ENCODE measurements at regions not wholly inside any gene's neighbourhood (a gene's known extent, or its start where the extent isn't known, plus 50 kb on each side); places are given as distances from the start of the nearest gene placed in this dataset.

DNA sequence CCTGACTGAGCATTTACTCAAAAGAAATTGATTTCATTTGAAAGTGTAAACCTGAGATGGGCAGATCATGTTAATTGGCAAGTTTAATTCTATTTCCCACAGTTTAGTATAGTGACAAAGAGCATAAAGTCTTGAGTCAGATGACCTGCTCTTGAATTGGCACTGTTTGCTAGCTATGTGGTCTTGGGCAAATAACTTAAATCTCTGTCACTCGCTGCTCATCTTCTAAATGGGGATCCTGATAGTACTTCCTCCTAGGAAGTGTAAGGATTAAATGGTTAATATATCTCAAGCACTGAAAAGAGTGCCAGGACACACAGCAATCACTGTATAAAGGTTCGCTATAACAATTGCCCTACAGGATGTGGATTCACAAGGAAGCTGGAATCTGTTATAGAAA lies 242.8 kb upstream of the JADE1 start:
- WGBS, 2 experiments (ENCODE audit: insufficient coverage in 2 of 2): 100% methylated on average over 1 of the region's 2 CpGs; no CpG with 5 or more reads in 1 of the 2 experiments
- Histone ChIP-seq H3K9me3 (ENCODE audit: control insufficient read depth, low read length) (no peaks in the 10 kb centered on the region), H3K4me1 (ENCODE audit: control insufficient read depth, insufficient read depth, low read length, poor library complexity, severe bottlenecking) (peaks cover 28% of the 10 kb centered on the region), H3K36me3 (ENCODE audit: control insufficient read depth, insufficient read depth, low read length) (no peaks in the 10 kb centered on the region), H3K27ac (ENCODE audit: low read depth, low read length, severe bottlenecking) (no peak overlapping the region), H3K4me3 (ENCODE audit: extremely low read depth, insufficient read depth, low read length, poor library complexity, severe bottlenecking) (no peak overlapping the region)

DNA sequence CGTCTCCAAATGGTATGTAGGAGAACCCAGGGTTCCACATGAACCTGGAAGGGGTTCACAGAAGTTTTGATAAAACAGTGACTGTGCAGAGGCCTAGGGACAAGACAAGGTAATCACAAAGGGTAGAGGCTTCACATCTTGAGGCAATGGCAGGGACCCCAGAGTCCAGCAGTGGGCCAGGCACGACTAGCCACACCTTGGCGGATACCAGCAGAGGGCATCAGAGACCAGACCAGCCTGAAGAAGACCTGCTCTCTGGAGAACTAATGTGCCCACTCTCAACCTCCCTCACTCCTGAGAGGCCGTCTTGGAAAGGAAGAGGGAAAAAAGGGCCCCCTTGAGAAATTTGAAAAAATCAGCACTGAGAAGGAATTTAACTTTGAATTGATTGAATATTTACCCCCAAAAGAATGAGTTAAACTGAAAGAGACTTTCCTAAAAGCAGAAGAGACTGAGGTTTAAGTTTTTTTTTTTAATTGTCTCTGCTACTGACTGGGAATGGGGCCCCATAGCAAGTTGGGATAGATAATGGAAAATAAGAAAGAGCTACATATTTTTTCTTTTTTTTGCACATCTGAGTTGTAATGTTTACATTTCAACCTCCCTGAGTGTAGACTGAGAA lies 243.8 kb upstream of the JADE1 start:
- no peak overlapping the region for H3K27ac ChIP-seq (ENCODE audit: low read depth, low read length, severe bottlenecking)

DNA sequence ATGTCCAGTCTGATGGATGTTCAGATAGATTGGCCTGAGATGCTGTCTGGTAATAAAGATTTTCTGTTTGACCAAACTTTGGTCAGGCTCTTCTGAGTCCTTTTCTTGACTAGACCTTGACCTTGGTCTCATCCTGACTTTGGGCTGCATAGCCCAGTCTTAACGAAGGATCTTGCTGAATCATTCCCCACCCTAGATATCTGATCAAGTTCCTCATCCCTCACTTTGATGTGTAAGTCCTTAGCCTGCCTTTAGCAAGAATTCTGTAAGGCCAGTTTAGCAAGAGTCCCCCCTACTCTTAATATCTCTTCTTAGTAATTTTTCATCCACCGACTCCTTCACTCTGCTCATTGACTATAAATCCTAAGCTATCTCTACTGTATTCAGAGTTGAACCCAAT lies 244.4 kb upstream of the JADE1 start:
- no peaks in the 10 kb centered on the region for H3K36me3 ChIP-seq (ENCODE audit: control insufficient read depth, insufficient read depth, low read length)
- WGBS, 2 experiments (ENCODE audit: insufficient coverage in 2 of 2): 89 to 94% methylated on average over 2 of the region's 2 CpGs

More for the DNA sequence above, 243.8 kb upstream of the JADE1 start:
- Histone ChIP-seq H3K9me3 (ENCODE audit: control insufficient read depth, low read length) (no peaks in the 10 kb centered on the region), H3K36me3 (ENCODE audit: control insufficient read depth, insufficient read depth, low read length) (no peaks in the 10 kb centered on the region), H3K4me1 (ENCODE audit: control insufficient read depth, insufficient read depth, low read length, poor library complexity, severe bottlenecking) (peaks cover 26% of the 10 kb centered on the region), H3K4me3 (ENCODE audit: extremely low read depth, insufficient read depth, low read length, poor library complexity, severe bottlenecking) (no peak overlapping the region)
- WGBS, 2 experiments (ENCODE audit: insufficient coverage in 2 of 2): 44 to 59% methylated on average over 3 of the region's 4 CpGs

DNA sequence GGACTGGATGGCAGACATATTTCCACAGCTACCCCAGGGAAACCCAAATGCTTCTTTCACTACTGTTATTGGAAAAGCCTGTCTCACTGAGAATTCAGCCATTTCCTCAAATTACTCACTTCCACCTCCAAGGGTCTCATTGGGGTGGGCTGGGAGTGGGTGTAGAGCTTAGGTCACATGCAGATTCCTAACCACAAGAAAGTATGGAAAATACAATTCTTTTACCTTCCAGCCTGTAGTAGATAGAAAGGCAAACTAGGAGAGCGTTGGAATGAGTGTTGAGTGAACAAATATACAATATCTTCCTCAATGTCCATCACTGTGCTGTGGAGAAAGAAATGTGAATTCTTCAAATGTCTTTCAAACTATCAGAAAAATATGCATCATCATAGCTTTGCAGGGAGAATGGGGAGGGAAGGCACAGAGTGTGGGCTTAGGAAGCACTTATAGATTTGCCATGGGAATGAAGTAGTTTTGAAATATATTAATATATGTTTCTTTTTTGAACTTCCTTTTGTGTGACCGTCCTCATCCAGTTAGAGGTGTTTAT lies 245.3 kb upstream of the JADE1 start:
- Histone ChIP-seq H3K4me3 (ENCODE audit: extremely low read depth, insufficient read depth, low read length, poor library complexity, severe bottlenecking) (no peak overlapping the region), H3K4me1 (ENCODE audit: control insufficient read depth, insufficient read depth, low read length, poor library complexity, severe bottlenecking) (peaks cover 13% of the 10 kb centered on the region), H3K9me3 (ENCODE audit: control insufficient read depth, low read length) (no peaks in the 10 kb centered on the region), H3K36me3 (ENCODE audit: control insufficient read depth, insufficient read depth, low read length) (no peaks in the 10 kb centered on the region), H3K27ac (ENCODE audit: low read depth, low read length, severe bottlenecking) (no peak overlapping the region)
- WGBS, 2 experiments (ENCODE audit: insufficient coverage in 2 of 2): no CpG with 5 or more reads among the region's 2 CpGs

More for the DNA sequence above, 244.4 kb upstream of the JADE1 start:
- H3K4me1 ChIP-seq (ENCODE audit: control insufficient read depth, insufficient read depth, low read length, poor library complexity, severe bottlenecking): peaks cover 22% of the 10 kb centered on the region
- H3K4me3 ChIP-seq (ENCODE audit: extremely low read depth, insufficient read depth, low read length, poor library complexity, severe bottlenecking): no peak overlapping the region
- H3K27ac ChIP-seq (ENCODE audit: low read depth, low read length, severe bottlenecking): no peak overlapping the region
- no peaks in the 10 kb centered on the region for H3K9me3 ChIP-seq (ENCODE audit: control insufficient read depth, low read length)

DNA sequence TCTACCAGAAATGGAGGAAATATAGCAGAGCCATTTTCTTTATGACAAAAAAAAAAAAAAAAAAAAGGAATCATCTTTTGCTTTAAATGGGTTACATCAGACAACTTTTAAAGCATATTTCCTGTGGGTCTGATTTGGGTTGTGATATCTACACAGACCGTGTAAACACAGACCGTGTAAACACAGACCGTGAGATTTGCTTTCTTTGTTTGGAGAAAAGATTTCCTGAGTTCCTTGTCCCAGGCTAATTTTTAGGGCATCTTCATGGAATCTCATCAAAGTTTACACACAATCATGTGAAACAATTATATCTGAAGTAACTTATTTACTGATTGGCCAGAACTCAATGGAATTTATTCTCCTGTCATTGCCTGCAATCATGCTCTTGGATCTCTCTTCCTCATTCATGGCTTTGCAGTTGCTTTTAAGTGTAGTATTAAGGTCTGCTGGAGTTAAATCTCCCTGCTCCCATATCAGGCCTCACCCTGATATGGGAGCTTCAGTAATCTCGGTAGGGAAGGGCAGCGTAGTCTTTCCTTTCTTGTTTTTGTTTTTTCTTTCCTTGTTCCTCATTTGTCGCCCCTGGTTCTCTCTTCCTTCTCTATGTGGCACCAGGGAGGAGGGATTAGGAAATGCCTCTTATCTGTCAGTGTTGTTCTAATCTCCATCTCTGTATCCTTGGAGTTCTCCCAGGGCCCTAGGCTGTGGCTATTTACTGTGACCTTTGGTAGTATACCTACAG lies 248.6 kb upstream of the JADE1 start:
- Histone ChIP-seq H3K4me3 (ENCODE audit: extremely low read depth, insufficient read depth, low read length, poor library complexity, severe bottlenecking) (no peak overlapping the region), H3K27ac (ENCODE audit: low read depth, low read length, severe bottlenecking) (peak overlapping the region; percentile 77), H3K9me3 (ENCODE audit: control insufficient read depth, low read length) (no peaks in the 10 kb centered on the region), H3K4me1 (ENCODE audit: control insufficient read depth, insufficient read depth, low read length, poor library complexity, severe bottlenecking) (peaks cover 8% of the 10 kb centered on the region), H3K36me3 (ENCODE audit: control insufficient read depth, insufficient read depth, low read length) (no peaks in the 10 kb centered on the region)
- 80 to 92% methylated on average over 1 to 2 of the region's 6 CpGs for WGBS, 2 experiments (ENCODE audit: insufficient coverage in 2 of 2)

DNA sequence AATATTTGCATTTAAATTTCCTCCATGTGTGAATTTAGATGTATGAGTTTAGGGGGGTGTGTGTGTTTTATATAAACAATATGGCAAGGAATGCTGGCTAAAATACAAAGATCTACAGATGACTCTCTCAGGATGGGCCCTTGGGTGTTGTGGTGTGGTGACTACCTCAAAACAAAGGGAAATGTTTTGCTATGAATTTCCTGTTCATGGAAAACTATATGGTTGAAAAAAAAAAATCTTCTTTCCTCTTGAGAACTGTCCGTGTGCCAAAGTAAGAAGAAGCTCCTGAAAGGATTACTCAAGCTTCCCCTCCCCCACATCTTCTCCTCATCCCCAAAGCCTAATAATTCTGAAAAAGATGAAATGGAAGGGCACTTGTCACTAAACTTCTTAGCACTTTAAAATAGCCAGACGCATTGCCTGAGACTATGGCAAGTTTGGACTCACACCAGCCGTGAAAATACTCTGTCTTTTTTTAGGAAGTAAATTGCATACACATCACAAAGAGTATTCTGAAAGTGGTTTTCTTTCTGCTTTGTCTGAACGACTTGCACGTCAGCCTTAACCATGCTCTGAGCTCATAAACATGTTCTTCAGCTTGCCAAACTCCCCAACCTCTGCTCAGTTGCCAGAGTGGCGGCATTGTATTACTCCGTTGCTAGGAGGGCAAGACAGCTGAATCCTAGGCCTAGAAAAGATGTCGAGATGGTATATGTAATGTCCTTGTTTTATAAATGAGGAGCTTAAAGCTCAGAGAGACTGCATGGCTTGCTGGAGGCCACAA lies 250.4 kb upstream of the JADE1 start:
- no peaks in the 10 kb centered on the region for H3K9me3 ChIP-seq (ENCODE audit: control insufficient read depth, low read length)
- 71 to 85% methylated on average over 1 to 7 of the region's 8 CpGs for WGBS, 2 experiments (ENCODE audit: insufficient coverage in 2 of 2)
- peak overlapping the region; percentile 52 for H3K27ac ChIP-seq (ENCODE audit: low read depth, low read length, severe bottlenecking)
- no peaks in the 10 kb centered on the region for H3K36me3 ChIP-seq (ENCODE audit: control insufficient read depth, insufficient read depth, low read length)
- H3K4me3 ChIP-seq (ENCODE audit: extremely low read depth, insufficient read depth, low read length, poor library complexity, severe bottlenecking): no peak overlapping the region
- H3K4me1 ChIP-seq (ENCODE audit: control insufficient read depth, insufficient read depth, low read length, poor library complexity, severe bottlenecking): peaks cover 8% of the 10 kb centered on the region

DNA sequence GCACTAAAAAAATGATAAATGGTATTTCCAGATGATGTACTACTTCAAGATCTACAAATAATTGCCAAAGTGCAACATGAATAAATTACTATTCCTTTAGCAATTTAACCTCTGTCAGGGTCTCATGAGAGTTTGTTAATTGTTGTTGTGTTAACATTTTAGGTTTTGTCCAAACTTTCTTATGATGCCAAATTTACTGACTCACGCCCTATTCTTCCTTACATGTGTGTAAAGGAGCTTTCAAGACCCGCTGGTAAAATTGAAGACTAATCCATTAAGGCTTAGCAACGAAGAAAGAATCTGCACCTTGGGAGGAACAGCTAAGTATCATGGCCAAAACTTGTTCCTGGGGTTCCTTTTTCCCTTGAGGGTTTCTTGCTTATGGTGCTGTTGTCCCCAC lies 252.7 kb upstream of the JADE1 start:
- no peaks in the 10 kb centered on the region for H3K9me3 ChIP-seq (ENCODE audit: control insufficient read depth, low read length)
- peaks cover 8% of the 10 kb centered on the region for H3K4me1 ChIP-seq (ENCODE audit: control insufficient read depth, insufficient read depth, low read length, poor library complexity, severe bottlenecking)
- no peak overlapping the region for H3K4me3 ChIP-seq (ENCODE audit: extremely low read depth, insufficient read depth, low read length, poor library complexity, severe bottlenecking)
- WGBS, 2 experiments (ENCODE audit: insufficient coverage in 2 of 2): 96% methylated on average over 2 of the region's 3 CpGs; no CpG with 5 or more reads in 1 of the 2 experiments
- no peaks in the 10 kb centered on the region for H3K36me3 ChIP-seq (ENCODE audit: control insufficient read depth, insufficient read depth, low read length)
- no peak overlapping the region for H3K27ac ChIP-seq (ENCODE audit: low read depth, low read length, severe bottlenecking)

DNA sequence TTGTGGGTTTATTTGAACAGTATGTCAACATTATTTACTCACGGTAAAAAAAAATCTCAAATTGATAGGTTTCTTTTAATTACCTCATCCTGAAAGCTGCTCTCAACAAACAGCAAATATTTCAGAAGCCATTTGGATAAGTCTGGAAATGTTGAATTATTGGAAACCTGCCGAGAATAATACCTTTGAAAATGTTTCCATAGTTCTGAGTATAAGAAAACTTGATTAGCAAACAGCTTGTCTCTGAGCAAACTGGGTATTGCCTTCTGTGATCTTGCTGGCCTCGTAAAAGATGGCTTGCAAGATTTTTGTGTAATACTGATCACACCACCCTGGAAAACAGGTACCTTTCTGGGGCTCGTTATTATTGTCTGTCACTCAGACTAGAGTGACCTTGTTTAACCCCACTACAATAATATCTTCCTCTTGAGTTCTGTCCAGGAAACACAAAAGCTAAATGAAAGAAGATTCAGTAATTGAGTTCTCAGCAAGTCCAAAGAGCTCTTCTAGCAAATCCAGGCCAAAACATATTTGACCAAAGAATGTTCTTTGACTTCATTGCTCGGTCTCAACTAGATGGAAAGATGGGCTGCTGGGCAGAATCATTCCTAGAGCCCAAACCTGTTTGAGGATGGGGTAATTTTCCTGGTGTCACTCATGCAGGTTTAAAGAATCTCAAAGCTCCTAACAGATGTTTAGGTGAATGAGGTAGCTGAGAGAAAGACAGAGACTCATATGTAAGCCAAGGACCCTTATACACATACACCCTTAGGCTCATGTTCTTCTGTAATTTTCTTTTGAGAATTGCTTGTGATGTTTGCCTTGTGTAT lies 255.6 kb upstream of the JADE1 start:
- H3K36me3 ChIP-seq (ENCODE audit: control insufficient read depth, insufficient read depth, low read length): no peaks in the 10 kb centered on the region
- 84 to 90% methylated on average over 2 of the region's 5 CpGs for WGBS, 2 experiments (ENCODE audit: insufficient coverage in 2 of 2)
- peak overlapping the region; percentile 18 for H3K27ac ChIP-seq (ENCODE audit: low read depth, low read length, severe bottlenecking)
- H3K4me3 ChIP-seq (ENCODE audit: extremely low read depth, insufficient read depth, low read length, poor library complexity, severe bottlenecking): no peak overlapping the region
- H3K9me3 ChIP-seq (ENCODE audit: control insufficient read depth, low read length): no peaks in the 10 kb centered on the region
- H3K4me1 ChIP-seq (ENCODE audit: control insufficient read depth, insufficient read depth, low read length, poor library complexity, severe bottlenecking): no peaks in the 10 kb centered on the region

DNA sequence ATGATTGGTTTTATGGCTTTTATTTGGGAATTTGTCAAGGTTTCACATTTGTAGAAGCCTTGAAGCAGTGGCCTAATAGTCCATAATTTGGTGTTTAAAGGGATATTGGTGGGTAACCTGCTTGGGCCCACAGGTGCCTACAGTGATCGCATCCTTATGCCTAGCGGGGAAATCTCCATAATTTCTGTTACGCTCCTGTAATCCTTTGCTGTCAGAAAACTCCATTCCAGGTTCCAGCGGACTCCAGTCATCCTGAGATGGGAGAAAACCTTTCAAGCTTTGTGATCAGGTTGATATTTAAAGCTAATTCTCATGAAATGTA lies 257.0 kb upstream of the JADE1 start:
- Histone ChIP-seq H3K9me3 (ENCODE audit: control insufficient read depth, low read length) (no peaks in the 10 kb centered on the region), H3K4me1 (ENCODE audit: control insufficient read depth, insufficient read depth, low read length, poor library complexity, severe bottlenecking) (no peaks in the 10 kb centered on the region), H3K27ac (ENCODE audit: low read depth, low read length, severe bottlenecking) (no peak overlapping the region), H3K36me3 (ENCODE audit: control insufficient read depth, insufficient read depth, low read length) (no peaks in the 10 kb centered on the region), H3K4me3 (ENCODE audit: extremely low read depth, insufficient read depth, low read length, poor library complexity, severe bottlenecking) (no peak overlapping the region)
- WGBS, 2 experiments (ENCODE audit: insufficient coverage in 2 of 2): 95 to 98% methylated on average over 3 to 4 of the region's 4 CpGs

DNA sequence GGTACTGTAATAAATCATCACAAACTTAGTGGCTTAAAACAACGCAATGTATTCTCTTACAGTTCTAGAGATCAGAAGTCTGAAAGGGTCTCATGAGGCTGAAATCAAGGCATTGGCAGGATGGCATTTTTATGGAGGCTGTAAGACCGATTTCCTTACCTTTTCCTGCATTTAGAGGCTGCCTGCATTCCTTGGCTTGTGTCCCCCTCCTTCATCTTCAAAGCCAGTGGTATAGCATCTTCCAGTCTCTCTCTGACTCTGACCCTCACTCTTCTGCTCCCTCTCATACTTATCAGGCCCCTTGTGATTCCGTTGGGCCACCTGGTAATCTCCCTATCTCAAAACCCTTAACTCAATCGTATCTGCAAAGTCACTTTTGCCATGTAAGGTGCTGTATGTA lies 258.2 kb upstream of the JADE1 start:
- Histone ChIP-seq H3K9me3 (ENCODE audit: control insufficient read depth, low read length) (no peaks in the 10 kb centered on the region), H3K27ac (ENCODE audit: low read depth, low read length, severe bottlenecking) (no peak overlapping the region), H3K36me3 (ENCODE audit: control insufficient read depth, insufficient read depth, low read length) (no peaks in the 10 kb centered on the region), H3K4me3 (ENCODE audit: extremely low read depth, insufficient read depth, low read length, poor library complexity, severe bottlenecking) (no peak overlapping the region), H3K4me1 (ENCODE audit: control insufficient read depth, insufficient read depth, low read length, poor library complexity, severe bottlenecking) (no peaks in the 10 kb centered on the region)
- 90 to 100% methylated on average over 1 to 2 of the region's 4 CpGs for WGBS, 2 experiments (ENCODE audit: insufficient coverage in 2 of 2)
